Loucy (cell line): ENCODE measurements at regions not wholly inside any gene's neighbourhood (a gene's known extent, or its start where the extent isn't known, plus 50 kb on each side); places are given as distances from the start of the nearest gene placed in this dataset.

Experiments used
- H2AFZ ChIP-seq: fragments of 200-600 bp; sonication (generic); 2 replicates; pipeline ENCODE4 v1.6.0; 2016; ENCODE audit warnings: antibody characterized with exemption, mild to moderate bottlenecking, low read length, moderate library complexity
- H3F3A ChIP-seq: fragments of 200-600 bp; 2 replicates; pipeline ENCODE4 v1.6.0; 2016; ENCODE audit warnings: antibody characterized with exemption, low read depth, mild to moderate bottlenecking
- H3K27me3 ChIP-seq: fragments of 200-600 bp; sonication (generic); 2 replicates; pipeline ENCODE4 v1.6.1; 2014; ENCODE audit warnings: low read length, mild to moderate bottlenecking; ENCODE audit not compliant: insufficient read depth, poor library complexity, severe bottlenecking
- H3K36me3 ChIP-seq: fragments of 200-600 bp; sonication (generic); 2 replicates; pipeline ENCODE4 v1.6.1; 2016; ENCODE audit warnings: low read length; ENCODE audit not compliant: insufficient read depth
- H3K4me1 ChIP-seq: fragments of 200-600 bp; sonication (generic); 2 replicates; pipeline ENCODE4 v1.5.1; 2014; ENCODE audit warnings: low read length, mild to moderate bottlenecking; ENCODE audit not compliant: insufficient read depth, poor library complexity, severe bottlenecking
- H3K4me2 ChIP-seq: fragments of 200-600 bp; sonication (generic); 2 replicates; pipeline ENCODE4 v1.6.0; 2014; ENCODE audit warnings: antibody characterized with exemption, low read length, low read depth, mild to moderate bottlenecking; ENCODE audit not compliant: poor library complexity, severe bottlenecking
- H3K4me3 ChIP-seq: fragments of 200-600 bp; sonication (generic); 2 replicates; pipeline ENCODE4 v1.5.1; 2014; ENCODE audit warnings: low read length, mild to moderate bottlenecking, mixed read lengths; ENCODE audit not compliant: poor library complexity, severe bottlenecking
- H3K79me2 ChIP-seq: fragments of 200-600 bp; sonication (generic); 2 replicates; pipeline ENCODE4 v1.6.1; 2014; ENCODE audit warnings: low read length; ENCODE audit not compliant: insufficient read depth
- H3K9ac ChIP-seq: fragments of 200-600 bp; sonication (generic); 2 replicates; pipeline ENCODE4 v1.6.0; 2014; ENCODE audit warnings: mild to moderate bottlenecking, low read depth, low read length, moderate library complexity; ENCODE audit not compliant: poor library complexity, severe bottlenecking
- H3K9me2 ChIP-seq: fragments of 200-600 bp; sonication (generic); replicated peaks from 2 replicates; pipeline ENCODE4 v1.6.1; 2016; ENCODE audit warnings: low read depth, low read length, mixed read lengths
- H3K9me3 ChIP-seq: fragments of 200-600 bp; sonication (generic); 2 replicates; pipeline ENCODE4 v1.6.1; 2014; ENCODE audit warnings: mild to moderate bottlenecking, antibody characterized with exemption, low read length, low read depth; ENCODE audit not compliant: insufficient read depth
- H4K20me1 ChIP-seq: fragments of 200-600 bp; sonication (generic); 2 replicates; pipeline ENCODE4 v1.6.0; 2014; ENCODE audit warnings: antibody characterized with exemption, low read length, mild to moderate bottlenecking; ENCODE audit not compliant: insufficient read depth, poor library complexity, severe bottlenecking
- CTCF ChIP-seq: fragments of 200-600 bp; sonication (generic); conservative IDR thresholded peaks from 2 replicates; pipeline ENCODE4 v1.5.1; 2014; ENCODE audit warnings: mild to moderate bottlenecking, antibody characterized with exemption, low read length
- EZH2phosphoT487 ChIP-seq: fragments of 200-600 bp; IDR thresholded peaks from 2 replicates; pipeline ENCODE4 v1.6.1; 2018; ENCODE audit warnings: antibody characterized with exemption, mild to moderate bottlenecking, moderate library complexity, borderline replicate concordance

DNA sequence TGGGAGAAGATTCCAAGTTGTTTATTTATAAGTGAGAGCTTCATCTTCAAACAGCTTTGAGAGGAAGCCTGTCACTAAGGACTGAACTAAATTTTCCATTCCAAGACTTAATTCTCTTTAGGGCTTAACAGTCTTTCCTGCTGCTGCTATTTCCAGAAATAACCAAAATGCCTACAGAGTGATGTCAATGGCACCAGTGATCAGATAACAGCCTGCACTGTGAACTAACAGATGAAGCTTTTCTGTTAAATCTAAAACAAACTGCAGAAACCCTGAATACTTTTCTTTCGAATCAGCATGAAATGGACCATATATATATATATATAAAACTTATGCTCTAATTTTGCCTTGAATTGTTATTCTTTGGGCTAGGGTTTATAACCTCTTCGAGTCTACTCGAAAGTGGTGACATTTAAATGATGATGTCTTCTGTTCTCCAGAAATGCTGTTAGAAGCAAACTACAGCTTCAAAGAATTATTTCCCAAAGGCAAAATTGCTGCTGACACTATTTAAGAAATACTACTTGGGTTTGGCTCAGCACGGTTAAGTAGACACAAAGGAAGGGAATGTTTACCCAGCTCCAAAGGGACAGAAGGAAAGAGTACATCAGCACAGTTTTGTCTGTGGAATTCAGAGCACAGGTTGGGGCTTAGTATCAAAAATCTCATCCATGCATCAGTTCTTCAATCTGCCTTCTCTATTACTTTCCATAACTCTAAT lies 238.5 kb upstream of the LRRN1 start:
- Histone ChIP-seq H2AFZ (no peak overlapping the region), H3F3A (no peaks in the 10 kb centered on the region), H3K27me3 (no peaks in the 10 kb centered on the region), H3K36me3 (no peaks in the 10 kb centered on the region), H4K20me1 (no peaks in the 10 kb centered on the region), H3K9me2 (no peaks in the 10 kb centered on the region), H3K4me3 (no peak overlapping the region), H3K4me1 (no peaks in the 10 kb centered on the region), H3K4me2 (no peak overlapping the region), H3K79me2 (no peaks in the 10 kb centered on the region), H3K9me3 (no peaks in the 10 kb centered on the region), H3K9ac (no peak overlapping the region)
- TF ChIP-seq CTCF (no peak), EZH2phosphoT487 (no peak)

DNA sequence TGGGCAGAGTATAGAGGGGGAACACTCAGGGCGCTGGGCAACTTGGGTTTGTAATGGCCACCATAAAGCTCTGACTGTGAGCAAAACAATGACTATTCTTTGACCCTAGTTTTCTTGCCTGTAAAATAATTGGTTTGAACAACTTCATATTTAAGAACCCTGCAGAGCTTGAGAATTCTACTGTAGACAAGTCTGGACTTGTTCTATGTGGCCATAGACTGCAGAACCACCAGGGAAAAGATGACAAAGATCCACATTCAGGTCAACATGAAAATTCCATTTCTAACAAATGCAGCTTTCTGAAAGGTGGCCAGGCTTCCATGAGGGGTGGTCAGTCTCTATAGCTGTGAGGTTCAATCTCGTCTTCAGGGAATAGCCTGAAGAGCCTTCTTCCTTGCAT lies 239.4 kb upstream of the LRRN1 start:
- no peak overlapping the region for H2AFZ ChIP-seq
- H3K9me2 ChIP-seq = no peaks in the 10 kb centered on the region
- no peaks in the 10 kb centered on the region for H3F3A ChIP-seq
- no peaks in the 10 kb centered on the region for H3K27me3 ChIP-seq
- no peak overlapping the region for H3K9ac ChIP-seq
- no peak overlapping the region for H3K4me3 ChIP-seq
- no peaks in the 10 kb centered on the region for H3K79me2 ChIP-seq
- no peaks in the 10 kb centered on the region for H3K9me3 ChIP-seq
- no peaks in the 10 kb centered on the region for H3K36me3 ChIP-seq
- TF ChIP-seq EZH2phosphoT487 (no peak), CTCF (no peak)
- no peaks in the 10 kb centered on the region for H3K4me1 ChIP-seq
- H4K20me1 ChIP-seq = no peaks in the 10 kb centered on the region
- H3K4me2 ChIP-seq = no peak overlapping the region

DNA sequence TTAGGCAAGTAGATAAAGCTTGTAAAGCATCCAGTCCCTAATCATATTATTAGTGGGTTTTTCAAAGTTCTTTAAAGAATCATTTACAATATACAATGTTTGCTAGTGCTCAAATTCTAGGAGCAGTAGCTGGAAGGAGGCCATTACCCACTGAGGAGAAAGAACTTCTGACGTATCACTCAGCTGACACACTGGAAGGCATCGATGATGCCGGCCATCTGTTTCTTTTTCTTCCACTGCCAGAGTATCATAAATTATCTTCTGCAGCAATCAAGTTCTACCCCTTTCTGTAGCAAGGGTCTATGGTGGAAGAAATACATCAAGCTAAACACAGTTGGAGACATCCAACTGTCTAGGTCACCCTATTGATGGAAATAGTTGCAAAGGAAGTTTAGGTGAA lies 243.2 kb upstream of the LRRN1 start:
- H3K4me2 ChIP-seq = no peak overlapping the region
- no peaks in the 10 kb centered on the region for H3K9me2 ChIP-seq
- H4K20me1 ChIP-seq = no peaks in the 10 kb centered on the region
- no peaks in the 10 kb centered on the region for H3K4me1 ChIP-seq
- H3F3A ChIP-seq = no peaks in the 10 kb centered on the region
- no peaks in the 10 kb centered on the region for H3K36me3 ChIP-seq
- no peaks in the 10 kb centered on the region for H3K9me3 ChIP-seq
- H3K9ac ChIP-seq = no peak overlapping the region
- TF ChIP-seq EZH2phosphoT487 = no peak
- TF ChIP-seq CTCF = no peak
- no peak overlapping the region for H3K4me3 ChIP-seq
- no peaks in the 10 kb centered on the region for H3K27me3 ChIP-seq
- no peaks in the 10 kb centered on the region for H3K79me2 ChIP-seq
- H2AFZ ChIP-seq = no peak overlapping the region
